SKM-1 (cell line): ENCODE measurements at regions not wholly inside any gene's neighbourhood (a gene's known extent, or its start where the extent isn't known, plus 50 kb on each side); places are given as distances from the start of the nearest gene placed in this dataset.

Source experiments
- DNase-seq: peaks from one replicate; lab custom pipeline; 2025; ENCODE audit not compliant: unreplicated experiment; lab: John Stamatoyannopoulos, UW

DNA sequence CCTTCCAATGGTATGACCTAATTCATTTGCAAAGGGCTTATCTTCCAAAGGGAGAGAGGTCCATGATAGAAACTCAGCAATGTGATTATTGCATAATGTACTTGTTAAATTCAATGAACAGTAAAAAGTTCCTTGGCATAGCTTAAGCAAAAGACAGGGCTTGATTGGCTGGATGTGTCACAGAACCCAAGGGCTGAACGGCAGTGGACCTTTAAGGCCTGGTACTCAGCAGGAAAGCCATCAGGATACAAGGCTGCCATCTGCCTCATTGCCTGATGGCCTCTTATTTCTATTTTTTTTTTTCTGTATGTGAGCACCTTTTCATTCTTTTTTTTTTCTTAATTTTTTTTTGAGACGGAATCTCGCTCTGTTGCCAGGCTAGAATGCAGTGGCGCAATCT is 208.9 kb upstream of the WSCD1 start:
- no peak for DNase-seq

DNA sequence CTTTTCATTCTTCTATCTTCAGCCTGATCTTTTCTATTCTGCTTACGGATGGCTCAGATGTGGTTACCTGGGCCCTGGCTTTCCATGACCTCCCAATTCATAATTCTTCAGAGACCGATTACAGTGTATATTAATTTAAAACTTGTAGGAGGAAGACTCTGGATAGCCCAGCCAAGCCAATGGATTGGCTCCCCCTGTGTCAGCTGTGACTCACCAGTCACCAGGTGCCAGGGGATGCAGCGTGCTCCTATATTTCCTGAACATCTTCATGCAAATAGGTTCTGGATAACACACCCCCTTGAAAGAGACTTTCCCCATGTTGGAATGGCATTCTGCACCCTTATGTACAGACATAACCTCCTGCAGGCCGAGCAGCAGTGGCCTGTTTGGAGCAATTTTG is 208.3 kb upstream of the WSCD1 start:
- DNase-seq = no peak

DNA sequence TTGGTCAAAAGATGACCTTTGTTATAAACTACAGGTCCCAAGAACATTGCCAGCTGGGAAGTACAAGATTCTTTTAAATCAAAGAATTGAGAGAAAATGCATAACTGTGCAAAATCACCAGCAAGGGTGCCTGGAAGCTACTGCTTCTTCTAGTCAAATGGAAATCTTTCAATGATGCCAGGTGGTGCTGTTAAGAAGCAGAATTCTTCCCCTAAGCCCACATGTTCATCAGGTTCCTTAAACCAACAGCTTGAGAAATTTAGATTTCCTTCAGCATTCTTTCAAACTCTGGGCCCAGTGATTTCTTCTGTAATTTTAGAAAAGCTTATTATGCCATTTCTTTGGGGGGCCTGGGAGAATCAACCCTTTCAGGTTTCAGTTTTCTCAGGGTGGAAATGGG is 207.8 kb upstream of the WSCD1 start:
- DNase-seq = no peak

- no peak for DNase-seq
Observed at GRCh38 chr17:5864741-5865657, 205.2 kb upstream of the WSCD1 start.

DNA sequence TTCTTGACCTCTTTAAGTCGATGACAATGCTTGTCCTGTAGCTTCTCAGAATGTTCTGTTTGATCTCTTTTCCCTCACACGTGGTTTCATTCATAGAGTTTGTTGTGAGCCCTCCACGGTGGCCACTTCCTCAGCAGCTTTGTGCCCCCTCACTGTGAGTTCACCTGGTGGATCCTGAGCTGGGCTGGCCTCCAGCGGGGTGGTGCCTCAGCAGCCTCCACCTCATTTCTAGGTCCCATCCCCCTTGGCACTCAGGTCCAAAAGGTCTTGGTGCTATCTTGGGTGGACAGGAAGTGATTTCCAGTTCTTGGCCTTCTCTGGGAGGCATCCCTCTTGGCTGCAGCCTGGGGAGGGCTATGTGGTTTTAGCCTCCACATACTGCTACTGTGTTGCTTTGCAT is 203.2 kb upstream of the WSCD1 start:
- no peak for DNase-seq

DNA sequence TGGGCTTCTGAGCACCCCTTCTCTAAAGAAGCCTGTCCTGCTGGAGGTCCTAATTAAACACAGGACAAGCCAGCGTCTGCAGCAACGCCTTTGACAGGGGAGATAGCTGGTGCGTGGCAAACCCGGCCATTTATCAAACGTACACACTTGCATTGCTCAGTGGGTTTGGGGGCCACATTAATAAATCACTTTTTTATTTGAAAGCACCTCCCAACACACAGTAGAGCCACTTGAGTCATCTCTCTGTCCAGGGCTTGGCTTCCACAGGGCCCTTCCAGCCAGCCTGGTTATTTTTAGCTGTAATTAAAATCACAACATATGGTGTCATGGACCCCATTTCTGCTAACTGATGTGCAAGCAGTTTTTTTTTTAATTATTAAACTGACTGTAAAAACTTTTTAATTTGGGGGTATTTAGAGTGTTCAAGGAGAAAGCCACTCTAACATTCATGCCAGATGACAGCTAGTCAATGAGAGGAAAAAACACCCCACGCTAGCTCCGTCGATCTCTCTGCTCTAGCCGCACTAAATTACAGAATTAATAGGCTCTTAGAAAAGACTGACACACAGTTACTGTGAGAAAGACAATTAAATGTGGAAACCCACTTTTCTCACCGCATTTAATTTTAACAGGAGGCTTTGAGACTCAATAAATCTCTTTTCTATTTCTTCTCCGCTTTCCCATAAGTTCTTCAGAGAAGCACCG is 201.0 kb upstream of the WSCD1 start:
- no peak for DNase-seq

DNA sequence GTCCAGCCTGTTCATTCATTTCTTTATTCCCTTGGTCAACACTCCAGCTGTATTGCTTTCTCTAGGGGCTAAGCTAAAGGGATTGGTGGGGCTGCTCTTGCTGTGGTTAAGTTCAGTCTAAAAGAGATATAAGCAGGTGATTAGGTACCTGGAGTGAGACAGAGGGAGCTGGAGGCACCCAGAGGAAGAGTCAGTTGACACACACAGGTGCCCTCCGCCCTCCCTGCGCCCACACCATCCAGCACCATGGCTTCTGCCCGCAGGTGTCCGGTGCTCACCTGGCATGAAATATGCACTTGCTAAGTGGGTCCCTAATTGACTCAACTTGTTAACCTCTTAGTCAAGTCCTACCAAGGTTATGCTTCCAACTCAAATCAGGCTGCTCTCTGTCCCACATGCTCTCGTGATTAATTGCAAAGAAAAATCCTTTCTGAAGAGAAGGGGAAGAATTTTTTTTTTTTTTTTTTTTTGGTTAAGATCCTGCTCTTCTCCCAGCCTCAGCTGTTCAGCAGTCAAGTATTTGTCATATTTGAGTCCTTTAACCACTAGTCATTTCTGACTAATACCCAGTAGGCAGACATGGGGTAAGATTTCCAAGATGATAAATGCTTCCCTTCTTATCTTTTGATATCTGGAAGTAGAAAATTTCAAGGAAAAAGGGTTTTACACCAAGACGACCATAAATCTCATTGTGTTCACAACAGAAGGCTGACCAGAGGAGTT is 199.8 kb upstream of the WSCD1 start:
- DNase-seq = no peak

GRCh38 chr17:5871666-5872065 is 198.5 kb upstream of the WSCD1 start:
- DNase-seq = no peak

DNA sequence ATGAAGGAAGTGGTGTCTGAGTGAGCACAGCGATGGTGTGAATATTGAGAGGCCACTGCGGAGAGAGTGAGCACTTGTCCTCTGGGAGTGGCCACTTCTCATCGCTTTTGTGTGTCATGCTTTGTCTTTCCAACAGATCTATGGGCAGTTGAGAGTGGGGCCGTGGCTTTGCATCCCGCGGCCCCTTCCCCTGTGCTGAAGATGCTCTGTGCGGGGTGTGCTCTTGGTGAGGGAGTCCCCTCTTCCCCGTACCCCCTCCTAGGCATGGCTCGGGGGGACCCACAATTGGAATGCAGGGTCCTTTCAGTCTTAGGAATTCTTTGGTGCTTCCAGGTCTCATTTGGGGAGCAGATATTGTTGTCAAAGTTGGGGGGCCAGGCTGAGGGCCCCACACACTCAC is 197.3 kb upstream of the WSCD1 start:
- no peak for DNase-seq

DNA sequence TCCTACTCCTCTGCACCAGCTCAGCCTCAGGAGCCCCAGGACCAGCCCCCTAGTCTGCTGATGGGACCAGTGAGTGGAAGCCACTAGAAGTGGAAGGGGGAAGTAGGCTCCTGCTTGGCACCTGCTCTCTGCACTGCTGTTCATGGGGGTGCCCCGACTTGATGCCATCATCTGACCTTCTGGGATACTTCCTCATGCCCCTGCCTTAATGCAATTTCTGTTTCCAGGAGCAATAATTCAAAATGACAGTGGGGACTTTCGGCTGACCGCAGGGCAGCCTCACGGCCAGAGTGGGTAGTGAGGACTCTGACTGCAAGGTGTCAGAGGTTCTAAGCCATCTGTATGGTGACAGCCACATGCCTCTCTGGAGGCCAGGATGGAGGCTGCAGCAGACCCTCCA is 196.4 kb upstream of the WSCD1 start:
- no peak for DNase-seq

- no peak for DNase-seq
Observed at GRCh38 chr17:5874486-5874885, 195.7 kb upstream of the WSCD1 start.

DNA sequence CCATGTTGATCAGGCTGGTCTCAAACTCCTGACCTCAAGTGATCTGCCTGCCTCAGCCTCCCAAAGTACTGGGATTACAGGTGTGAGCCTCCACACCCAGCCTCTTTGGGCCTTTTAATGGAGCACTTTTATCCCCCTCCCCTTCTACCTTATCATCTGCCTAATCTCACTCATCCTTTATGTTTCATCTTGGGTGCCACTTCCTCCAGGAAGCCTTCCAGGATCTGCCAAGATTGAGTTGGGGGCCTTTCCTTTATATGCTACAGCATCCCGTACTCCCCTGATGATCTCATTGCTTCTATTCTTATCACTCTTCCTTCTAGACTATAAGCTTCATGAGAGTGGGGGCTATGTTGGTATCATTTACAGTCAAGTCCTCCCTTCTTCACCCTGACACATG is 192.8 kb upstream of the WSCD1 start:
- DNase-seq = no peak

- DNase-seq = no peak
Observed at GRCh38 chr17:5877948-5878347, 192.2 kb upstream of the WSCD1 start.

DNA sequence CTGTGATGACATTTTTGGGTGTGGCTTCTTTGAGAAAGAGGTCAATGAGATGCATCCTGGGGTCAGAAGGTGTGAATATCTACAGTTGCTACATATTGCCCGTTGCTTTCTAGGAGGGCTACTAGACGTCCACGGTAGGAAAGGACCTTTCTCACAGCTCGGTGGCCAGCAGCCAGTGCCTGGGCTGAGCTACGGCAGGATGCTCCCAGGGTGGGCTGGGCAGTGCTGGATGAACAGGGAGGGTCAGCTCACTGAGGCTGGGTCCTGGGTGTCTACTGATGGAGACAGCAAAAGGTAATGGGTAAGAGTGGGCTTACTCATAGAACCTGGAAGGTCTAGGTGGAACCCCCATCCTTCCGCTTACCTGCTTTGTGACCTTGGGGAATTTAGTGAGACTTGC is 188.3 kb upstream of the WSCD1 start:
- DNase-seq = no peak

DNA sequence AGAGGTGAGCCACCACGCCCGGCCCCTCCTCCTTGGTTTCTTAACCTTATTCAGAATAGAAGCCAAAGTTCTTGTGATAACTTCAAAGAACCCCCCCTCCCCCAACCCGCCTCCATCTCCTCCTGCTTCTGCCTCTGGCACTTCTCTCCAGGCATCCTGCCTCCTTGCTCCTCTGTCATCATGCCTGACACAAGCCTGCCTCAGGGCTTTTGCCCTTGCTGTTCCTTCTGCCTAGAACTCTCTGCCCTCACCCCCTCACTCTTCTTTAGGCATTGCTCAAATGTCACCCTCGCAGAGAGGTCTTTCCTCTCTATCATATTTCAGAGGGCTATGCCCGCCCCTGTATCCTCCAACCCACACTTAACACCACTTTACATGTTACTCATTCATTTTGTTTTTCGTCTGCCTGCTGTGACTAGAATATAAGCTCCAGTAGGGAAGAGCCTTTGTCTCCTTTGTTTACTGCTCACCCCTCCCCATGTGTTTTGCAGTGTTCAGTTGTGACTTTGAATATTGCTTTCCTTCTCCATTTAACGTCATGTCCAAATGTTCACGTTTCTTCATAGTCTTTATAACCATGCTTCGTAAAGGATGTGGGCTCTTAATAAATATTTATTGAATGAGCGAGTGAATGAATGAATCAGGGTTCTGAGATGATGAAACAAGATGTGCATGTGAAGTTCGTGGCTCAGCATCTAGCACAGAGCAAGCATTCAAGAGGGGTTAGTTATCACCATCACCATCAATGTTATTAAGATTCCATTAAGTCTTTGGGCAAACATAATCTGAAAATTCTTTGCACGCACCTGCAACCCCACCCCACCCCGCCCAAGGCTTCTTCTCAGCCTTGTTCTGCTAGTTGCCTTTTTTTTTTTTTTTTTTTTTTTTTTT is 186.2 kb upstream of the WSCD1 start:
- no peak for DNase-seq

DNA sequence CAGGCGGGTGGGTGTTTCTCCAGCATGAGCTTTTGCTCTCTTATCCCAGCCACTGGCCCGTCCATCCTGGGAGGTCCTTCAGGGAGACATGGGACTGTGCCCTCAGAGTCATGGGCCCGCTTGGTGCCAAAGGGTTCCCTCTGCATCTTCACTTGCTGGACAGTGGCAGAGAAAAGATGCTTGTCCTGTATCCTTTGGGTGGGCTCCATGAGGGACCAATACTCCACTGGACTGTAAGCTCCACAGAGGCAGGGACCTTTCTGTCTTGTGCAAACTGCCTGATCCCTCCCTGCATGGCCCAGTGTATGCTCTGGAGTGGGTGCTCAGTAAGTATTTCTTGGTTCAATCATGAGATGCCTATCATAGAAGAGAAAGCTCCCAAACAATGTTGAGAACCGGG is 184.8 kb upstream of the WSCD1 start:
- DNase-seq = no peak

GRCh38 chr17:5888811-5889210 is 181.4 kb upstream of the WSCD1 start:
- DNase-seq = no peak

- DNase-seq = no peak
Observed at GRCh38 chr17:5892921-5893675, 177.1 kb upstream of the WSCD1 start.

- no peak for DNase-seq
Observed at GRCh38 chr17:5893741-5894140, 176.4 kb upstream of the WSCD1 start.

- DNase-seq = no peak
Observed at GRCh38 chr17:5895276-5895675, 174.9 kb upstream of the WSCD1 start.
